Renal pelvis (tissue), 1 donor: ENCODE measurements at regions not wholly inside any gene's neighbourhood (a gene's known extent, or its start where the extent isn't known, plus 50 kb on each side); places are given as distances from the start of the nearest gene placed in this dataset.
A peak's percentile ranks its signal among the peaks of the same experiment; 100 is the strongest.

Experiments used
- DNase-seq: peaks from one replicate; pipeline ENCODE4 v3.0.0-alpha.2; 2013

- DNase-seq, result no peak
These were observed 403.2 kb downstream of the KIF4B start for GRCh38 chr5:155416765-155417164.

- peak; percentile 9 for DNase-seq
These were observed 405.5 kb downstream of the KIF4B start for GRCh38 chr5:155418960-155419579.

GRCh38 chr5:155430192-155430591 lies 416.6 kb downstream of the KIF4B start:
- DNase-seq, result no peak

GRCh38 chr5:155434267-155434666 lies 420.7 kb downstream of the KIF4B start:
- DNase-seq, result no peak

- DNase-seq, result no peak
These were observed 421.1 kb downstream of the KIF4B start for GRCh38 chr5:155434681-155435080.

DNA sequence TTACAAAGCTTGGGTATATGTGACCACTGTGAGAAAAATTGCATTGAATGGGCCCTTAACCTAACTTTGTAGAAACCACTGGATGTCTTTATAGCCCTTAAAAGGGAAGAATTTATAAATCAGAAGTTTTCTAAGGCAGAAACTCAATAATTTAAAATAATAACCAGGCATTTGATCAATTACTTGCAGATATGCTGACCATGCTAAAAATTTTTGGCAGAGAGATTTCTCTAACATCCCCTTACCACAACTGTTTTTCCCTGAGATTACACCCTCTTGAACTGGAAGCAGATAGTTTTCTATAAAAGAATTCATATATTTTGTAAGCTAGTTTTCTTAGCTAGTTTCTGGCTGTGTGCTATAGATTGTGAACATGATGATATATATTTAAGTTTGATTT lies 428.3 kb downstream of the KIF4B start:
- no peak for DNase-seq

GRCh38 chr5:155451106-155451505 lies 437.6 kb downstream of the KIF4B start:
- DNase-seq, result no peak

- DNase-seq, result peak; percentile 4
These were observed 442.4 kb downstream of the KIF4B start for GRCh38 chr5:155455791-155456514.

DNA sequence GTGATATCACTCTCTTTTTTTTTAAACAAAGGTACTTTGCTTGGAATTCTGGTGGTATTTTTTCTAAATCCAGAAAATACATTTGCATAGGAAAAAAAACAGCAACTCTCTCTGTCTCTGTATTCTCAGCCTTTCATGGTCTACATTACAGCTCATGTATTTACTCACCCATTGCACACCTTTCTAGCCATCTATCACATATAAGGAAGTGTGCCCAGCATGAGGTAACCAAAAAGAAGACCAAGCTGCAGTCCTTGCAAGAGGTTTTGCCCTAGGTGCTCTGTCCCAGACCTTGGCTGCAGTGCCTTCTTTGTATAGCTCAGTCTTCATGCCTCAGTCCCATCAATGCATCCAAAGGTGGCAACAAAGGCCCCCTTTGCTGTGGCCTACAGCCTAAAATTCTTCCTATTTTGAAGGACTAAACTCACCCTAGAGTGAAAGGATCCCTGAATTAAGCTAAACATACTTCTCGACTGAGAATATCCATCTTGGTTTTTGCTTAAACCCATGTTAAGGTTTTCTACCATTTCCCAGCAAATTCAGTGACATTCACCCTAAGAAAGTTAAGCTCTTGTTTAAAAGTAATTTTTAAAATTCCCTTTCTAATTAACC lies 446.4 kb downstream of the KIF4B start:
- DNase-seq, result no peak

DNA sequence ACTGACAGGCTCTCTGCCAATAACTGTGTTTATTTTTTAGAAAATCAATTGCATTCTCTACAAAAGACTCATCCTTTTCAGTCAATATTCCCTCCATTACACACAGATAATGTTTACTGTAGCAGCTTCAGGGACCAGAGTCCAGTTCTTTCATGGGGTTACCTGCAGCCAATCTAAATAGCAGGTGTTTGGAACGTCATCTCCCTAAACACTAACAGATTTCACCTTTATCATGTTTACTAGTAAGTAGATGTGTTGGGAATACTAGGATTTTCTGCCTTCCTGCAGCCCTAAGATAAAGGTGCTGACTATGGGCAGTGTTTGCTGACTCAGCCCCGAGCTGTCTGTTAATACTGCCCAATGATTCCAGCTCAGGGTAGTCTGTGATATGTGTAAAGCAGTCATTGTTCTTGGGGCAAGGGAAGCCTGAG lies 447.0 kb downstream of the KIF4B start:
- no peak for DNase-seq

DNA sequence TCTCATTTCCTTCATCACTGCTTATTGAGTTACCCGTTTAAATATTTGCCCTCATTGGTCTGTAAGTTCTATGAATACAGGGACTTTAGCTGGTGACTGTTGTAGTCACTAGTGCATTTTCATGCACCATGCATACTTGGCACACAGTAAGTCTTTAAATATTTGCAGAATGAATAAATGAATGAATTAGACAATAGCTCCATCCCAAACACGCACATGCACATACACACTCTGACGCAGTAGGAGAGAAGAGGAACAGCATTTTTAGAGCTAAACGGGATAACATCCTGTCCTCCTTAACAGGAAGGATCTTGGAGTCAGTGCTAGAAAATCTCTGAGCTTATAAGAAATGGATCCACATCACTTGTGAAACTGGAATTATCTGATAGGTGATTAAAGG lies 447.7 kb downstream of the KIF4B start:
- DNase-seq, result no peak

DNA sequence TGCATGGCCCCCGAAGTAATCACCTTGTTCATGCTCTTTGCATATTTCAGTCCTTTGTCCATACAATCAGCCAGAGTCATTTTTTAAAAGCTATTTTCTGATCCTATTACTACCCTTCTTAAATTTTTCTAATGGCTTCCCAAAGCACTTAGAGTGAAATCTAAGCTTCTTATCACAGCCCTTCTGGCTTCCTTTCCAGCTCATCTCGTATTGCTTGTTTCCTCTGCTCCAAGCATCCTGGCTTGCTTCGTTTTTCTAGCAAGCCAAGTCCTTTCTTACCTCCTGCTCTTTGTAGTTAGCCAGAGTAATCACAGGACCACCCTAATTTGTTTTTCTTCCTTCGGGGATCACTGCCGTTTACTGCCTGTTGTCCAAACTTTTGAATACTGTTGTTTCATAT lies 453.3 kb downstream of the KIF4B start:
- no peak for DNase-seq

DNA sequence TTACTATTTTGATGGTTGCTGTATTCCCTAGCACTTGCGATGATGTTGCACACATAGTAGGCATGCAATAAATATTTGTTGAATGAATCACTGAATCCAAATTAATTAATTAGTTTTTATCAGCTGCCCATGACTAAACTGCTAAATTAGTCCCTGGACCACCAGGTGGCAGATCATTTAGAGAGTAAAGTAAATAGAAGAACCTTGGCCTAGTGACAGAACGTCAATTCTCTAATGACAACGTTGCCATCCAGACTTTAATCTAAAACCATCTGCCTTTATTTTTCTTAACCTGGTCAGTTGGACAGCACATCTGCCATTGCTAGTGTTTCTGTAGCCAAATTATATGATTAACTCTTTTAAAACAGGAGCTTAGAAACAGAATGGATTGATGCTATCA lies 457.5 kb downstream of the KIF4B start:
- DNase-seq, result no peak

DNA sequence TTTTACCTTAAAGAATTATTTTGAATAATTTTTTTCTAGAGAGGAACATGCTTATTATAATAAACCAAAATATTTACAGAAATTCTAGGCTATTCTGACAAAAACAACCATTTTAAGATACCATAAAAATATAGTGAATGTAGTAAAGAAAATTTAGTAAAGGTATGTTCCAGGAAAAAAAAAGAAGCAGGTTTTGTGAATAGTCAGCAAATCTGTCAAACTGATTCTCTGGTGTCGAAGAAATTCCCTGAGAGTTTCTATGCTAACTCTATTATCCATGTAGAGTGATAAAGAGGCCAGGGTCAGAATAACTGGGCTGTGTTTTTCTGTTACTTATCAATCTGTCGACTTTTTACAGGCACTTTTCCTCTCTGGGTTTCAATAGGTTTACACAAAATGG lies 459.2 kb downstream of the KIF4B start:
- no peak for DNase-seq

GRCh38 chr5:155475318-155475717 lies 461.8 kb downstream of the KIF4B start:
- no peak for DNase-seq

DNA sequence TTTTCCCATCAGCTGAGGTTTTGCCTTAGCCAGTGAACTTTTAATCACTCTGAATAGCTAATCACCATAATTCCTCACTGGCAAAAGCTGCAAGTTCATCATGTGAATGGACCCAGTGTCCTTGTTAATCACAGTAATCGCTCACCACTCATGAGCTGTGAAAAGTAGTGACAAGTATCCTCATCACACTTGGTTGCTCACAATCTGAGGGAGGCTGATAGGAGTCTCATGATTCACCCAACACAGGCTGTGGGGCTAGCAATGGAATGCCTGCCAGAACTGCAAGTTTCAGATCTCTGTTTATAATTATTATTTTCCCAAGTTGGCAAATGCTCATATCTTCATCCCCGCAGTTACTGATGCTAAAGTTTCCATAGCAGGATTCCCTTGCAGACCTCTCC lies 467.2 kb downstream of the KIF4B start:
- peak; percentile 15 for DNase-seq

- no peak for DNase-seq
These were observed 467.6 kb downstream of the KIF4B start for GRCh38 chr5:155481182-155481581.

- no peak for DNase-seq
These were observed 468.9 kb downstream of the KIF4B start for GRCh38 chr5:155482428-155482827.

DNA sequence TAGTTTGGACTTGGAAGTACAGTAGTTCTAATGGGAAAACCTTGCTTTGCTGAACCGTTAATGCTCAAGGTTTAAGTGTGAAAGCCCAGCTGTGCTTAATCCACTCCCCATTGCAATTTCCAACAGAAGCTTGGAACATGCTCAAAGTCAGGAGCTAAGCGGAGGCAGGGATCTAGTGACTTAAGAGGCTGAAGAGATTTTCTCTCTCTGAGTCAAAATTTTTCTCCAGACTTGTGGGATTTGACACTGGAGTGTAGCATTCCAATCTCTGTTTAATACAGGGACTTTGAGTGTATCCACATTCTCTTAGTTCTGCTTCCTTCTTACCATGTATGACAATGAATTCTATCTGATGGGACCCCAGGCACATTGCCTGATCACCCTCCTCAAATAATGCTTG lies 471.8 kb downstream of the KIF4B start:
- DNase-seq, result no peak

- no peak for DNase-seq
These were observed 476.4 kb downstream of the KIF4B start for GRCh38 chr5:155489949-155490348.

GRCh38 chr5:155492191-155492590 lies 478.6 kb downstream of the KIF4B start:
- no peak for DNase-seq

GRCh38 chr5:155504606-155505005 lies 491.1 kb downstream of the KIF4B start:
- DNase-seq, result no peak

DNA sequence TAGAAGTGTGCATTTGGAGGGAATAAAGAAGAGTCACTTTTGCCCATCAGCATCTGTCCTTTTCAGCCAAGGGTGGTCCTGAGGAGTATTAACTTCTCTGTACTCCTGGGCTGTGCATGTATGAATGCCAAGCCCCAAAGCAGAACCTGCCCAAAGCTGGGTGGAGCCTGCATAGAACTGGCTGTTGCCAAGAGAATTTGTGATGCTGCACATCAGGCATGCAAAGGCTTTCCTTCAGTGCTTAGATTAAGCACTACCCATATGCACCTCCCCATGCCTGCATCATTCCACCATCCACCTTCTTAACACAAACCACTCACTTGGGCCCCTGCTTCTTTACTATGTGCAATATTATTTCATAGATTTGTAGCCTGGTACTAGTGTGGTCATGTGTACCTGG lies 493.8 kb downstream of the KIF4B start:
- DNase-seq, result no peak

GRCh38 chr5:155508673-155509072 lies 495.1 kb downstream of the KIF4B start:
- no peak for DNase-seq
